22Rv1 (cell line): ENCODE measurements at regions not wholly inside any gene's neighbourhood (a gene's known extent, or its start where the extent isn't known, plus 50 kb on each side); places are given as distances from the start of the nearest gene placed in this dataset.

Experiments
- H3K27ac ChIP-seq: fragments of 450-650 bp; 2 replicates; pipeline ENCODE4 v1.5.1; 2017
- CTCF ChIP-seq: fragments of 450-650 bp; IDR thresholded peaks from 2 replicates; pipeline ENCODE4 v1.5.1; 2017; ENCODE audit warnings: mild to moderate bottlenecking
- ZFX ChIP-seq: fragments of 450-650 bp; IDR thresholded peaks from 2 replicates; pipeline ENCODE4 v1.6.1; 2017; ENCODE audit warnings: antibody characterized with exemption, borderline replicate concordance

GRCh38 chrX:82161195-82161594 lies 959.3 kb downstream of the SH3BGRL start:
- H3K27ac ChIP-seq, result no peak overlapping the region
- TF ChIP-seq ZFX, result no peak

- TF ChIP-seq ZFX (no peak), CTCF (no peak)
- H3K27ac ChIP-seq, result no peak overlapping the region
Observed at GRCh38 chrX:82163701-82164100, 961.8 kb downstream of the SH3BGRL start.

GRCh38 chrX:82196866-82197265 lies 995.0 kb downstream of the SH3BGRL start:
- no peak overlapping the region for H3K27ac ChIP-seq
- TF ChIP-seq CTCF (no peak), ZFX (no peak)

- H3K27ac ChIP-seq, result no peak overlapping the region
- TF ChIP-seq ZFX (no peak), CTCF (no peak)
Observed at GRCh38 chrX:82208975-82209374, 1007.1 kb downstream of the SH3BGRL start.

GRCh38 chrX:82218361-82218760 lies 1016.5 kb downstream of the SH3BGRL start:
- TF ChIP-seq ZFX (no peak), CTCF (peak; percentile 42)
- H3K27ac ChIP-seq, result no peak overlapping the region

- H3K27ac ChIP-seq, result no peak overlapping the region
- TF ChIP-seq CTCF (no peak), ZFX (no peak)
Observed at GRCh38 chrX:82219129-82219528, 1017.2 kb downstream of the SH3BGRL start.

GRCh38 chrX:82224961-82225360 lies 1023.1 kb downstream of the SH3BGRL start:
- TF ChIP-seq ZFX (no peak), CTCF (no peak)

GRCh38 chrX:82230013-82230412 lies 1028.1 kb downstream of the SH3BGRL start:
- TF ChIP-seq CTCF (peak; percentile 17; the same call in 1 of the 2 replicates), ZFX (no peak)
- H3K27ac ChIP-seq, result no peak overlapping the region

More at GRCh38 chrX:82224961-82225360, 1023.1 kb downstream of the SH3BGRL start:
- H3K27ac ChIP-seq, result no peak overlapping the region
